B cell (primary cell): ENCODE measurements at regions not wholly inside any gene's neighbourhood (a gene's known extent, or its start where the extent isn't known, plus 50 kb on each side); places are given as distances from the start of the nearest gene placed in this dataset.
"Not testable (repeated sequence)": the region's sequence is repeated elsewhere in the genome, so short reads cannot be mapped to it uniquely, and the experiment has no call there.

Experiments
- CTCF ChIP-seq: fragments of 200-600 bp; IDR thresholded peaks from one replicate; pipeline ENCODE4 v1.8.0; 2022; ENCODE audit warnings: antibody characterized with exemption, mild to moderate bottlenecking
- EZH2 ChIP-seq: IDR thresholded peaks from 2 replicates; pipeline ENCODE4 v1.6.1; 2012; ENCODE audit warnings: borderline replicate concordance, low read depth, mild to moderate bottlenecking, moderate library complexity, low read length; ENCODE audit not compliant: insufficient read depth, poor library complexity, severe bottlenecking

GRCh38 chr2:82326180-82326767 is 2021.7 kb upstream of the LRRTM1 start:
- not testable (repeated sequence) for TF ChIP-seq CTCF, EZH2
